ENCODE measurements at regions not wholly inside any gene's neighbourhood (a gene's known extent, or its start where the extent isn't known, plus 50 kb on each side); places are given as distances from the start of the nearest gene placed in this dataset.
"Not testable (repeated sequence)": the region's sequence is repeated elsewhere in the genome, so short reads cannot be mapped to it uniquely, and the experiment has no call there.

- no peak for DNase-seq
Measured at GRCh38 chr12:111150921-111151840, 217.7 kb downstream of the PHETA1 start.

GRCh38 chr12:111150360-111150759, 218.5 kb downstream of the PHETA1 start:
- no peak for DNase-seq

- DNase-seq: peak; percentile 18
Measured at GRCh38 chr12:111149299-111149698, 219.6 kb downstream of the PHETA1 start.

- no peak for DNase-seq
Measured at GRCh38 chr12:111148005-111148404, 220.9 kb downstream of the PHETA1 start.

GRCh38 chr12:111143271-111143670, 222.9 kb upstream of the MYL2 start:
- no peak for DNase-seq

GRCh38 chr12:111141205-111141604, 220.8 kb upstream of the MYL2 start:
- no peak for DNase-seq

- DNase-seq: no peak
Measured at GRCh38 chr12:111138016-111138415, 217.6 kb upstream of the MYL2 start.

- no peak for DNase-seq
Measured at GRCh38 chr12:111135293-111135832, 215.0 kb upstream of the MYL2 start.

- no peak for DNase-seq
Measured at GRCh38 chr12:111130336-111130735, 210.0 kb upstream of the MYL2 start.

- no peak for DNase-seq
Measured at GRCh38 chr12:111129149-111129767, 208.9 kb upstream of the MYL2 start.

GRCh38 chr12:111126331-111126730, 206.0 kb upstream of the MYL2 start:
- DNase-seq: peak; percentile 12

- DNase-seq: no peak
Measured at GRCh38 chr12:111124183-111124582, 203.8 kb upstream of the MYL2 start.

GRCh38 chr12:111123390-111123789, 203.0 kb upstream of the MYL2 start:
- no peak for DNase-seq

- DNase-seq: no peak
Measured at GRCh38 chr12:111122458-111122878, 202.1 kb upstream of the MYL2 start.

- no peak for DNase-seq
Measured at GRCh38 chr12:111121840-111122239, 201.5 kb upstream of the MYL2 start.

GRCh38 chr12:111120578-111120977, 200.2 kb upstream of the MYL2 start:
- no peak for DNase-seq

- no peak for DNase-seq
Measured at GRCh38 chr12:111117017-111117416, 196.6 kb upstream of the MYL2 start.

- not testable (repeated sequence) for DNase-seq
Measured at GRCh38 chr12:111113313-111113712, 192.9 kb upstream of the MYL2 start.

GRCh38 chr12:111112311-111113098, 192.1 kb upstream of the MYL2 start:
- no peak for DNase-seq

- DNase-seq: no peak
Measured at GRCh38 chr12:111111681-111112080, 191.3 kb upstream of the MYL2 start.

GRCh38 chr12:111110556-111110955, 190.2 kb upstream of the MYL2 start:
- DNase-seq: no peak

GRCh38 chr12:111108726-111109125, 188.3 kb upstream of the MYL2 start:
- DNase-seq: no peak

Measured in hematopoietic multipotent progenitor cell treated with erythropoietin and hydrocortisone succinate and interleukin-3 and kit ligand, for 6 days (in vitro differentiated cells).